ENCODE measurements at regions not wholly inside any gene's neighbourhood (a gene's known extent, or its start where the extent isn't known, plus 50 kb on each side); places are given as distances from the start of the nearest gene placed in this dataset.
"Not testable (repeated sequence)": the region's sequence is repeated elsewhere in the genome, so short reads cannot be mapped to it uniquely, and the experiment has no call there.

DNA sequence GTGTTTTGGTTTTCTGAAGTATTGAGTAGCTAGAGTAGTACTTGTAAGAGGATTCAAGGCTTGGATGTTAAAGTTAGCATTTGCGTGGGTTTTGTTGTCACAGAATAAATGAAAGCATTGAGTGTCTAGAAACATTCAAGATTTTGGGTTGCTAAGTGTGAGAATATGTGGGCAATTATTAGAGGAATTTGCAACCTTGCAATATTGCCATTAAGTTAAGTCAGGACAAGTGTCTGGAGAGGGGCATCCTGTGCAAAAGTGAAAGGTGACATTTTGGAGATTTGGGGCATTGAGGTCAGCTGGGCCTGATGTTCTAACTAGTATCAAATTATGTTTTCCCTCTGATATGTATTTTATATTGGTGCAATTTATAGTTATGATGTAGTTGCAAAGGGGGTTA, 533.9 kb upstream of the GRID2 start:
- H3K36me3 ChIP-seq (ENCODE audit: control insufficient read depth in 4 of 4, insufficient read depth in 3 of 4, low read depth in 1 of 4, low read length in 3 of 4) = no peaks in the 10 kb centered on the region
- no peak overlapping the region for H3K4me3 ChIP-seq (ENCODE audit: low read depth in 1 of 3, low read length in 3 of 3)
- no peak overlapping the region for H3K9ac ChIP-seq (ENCODE audit: low read depth in 1 of 2, low read length in 2 of 2)
- TF ChIP-seq ZBTB33 (IDR thresholded peaks at IDR 0.05) = no peak
- no peak for TF ChIP-seq HNF4A (conservative IDR thresholded peaks at IDR 0.05)
- TF ChIP-seq JUND (IDR thresholded peaks at IDR 0.05) = no peak
- TF ChIP-seq NR2F2 (IDR thresholded peaks at IDR 0.05) = no peak
- TF ChIP-seq RAD21 (IDR thresholded peaks at IDR 0.05) = no peak
- TF ChIP-seq, protein P1, sequence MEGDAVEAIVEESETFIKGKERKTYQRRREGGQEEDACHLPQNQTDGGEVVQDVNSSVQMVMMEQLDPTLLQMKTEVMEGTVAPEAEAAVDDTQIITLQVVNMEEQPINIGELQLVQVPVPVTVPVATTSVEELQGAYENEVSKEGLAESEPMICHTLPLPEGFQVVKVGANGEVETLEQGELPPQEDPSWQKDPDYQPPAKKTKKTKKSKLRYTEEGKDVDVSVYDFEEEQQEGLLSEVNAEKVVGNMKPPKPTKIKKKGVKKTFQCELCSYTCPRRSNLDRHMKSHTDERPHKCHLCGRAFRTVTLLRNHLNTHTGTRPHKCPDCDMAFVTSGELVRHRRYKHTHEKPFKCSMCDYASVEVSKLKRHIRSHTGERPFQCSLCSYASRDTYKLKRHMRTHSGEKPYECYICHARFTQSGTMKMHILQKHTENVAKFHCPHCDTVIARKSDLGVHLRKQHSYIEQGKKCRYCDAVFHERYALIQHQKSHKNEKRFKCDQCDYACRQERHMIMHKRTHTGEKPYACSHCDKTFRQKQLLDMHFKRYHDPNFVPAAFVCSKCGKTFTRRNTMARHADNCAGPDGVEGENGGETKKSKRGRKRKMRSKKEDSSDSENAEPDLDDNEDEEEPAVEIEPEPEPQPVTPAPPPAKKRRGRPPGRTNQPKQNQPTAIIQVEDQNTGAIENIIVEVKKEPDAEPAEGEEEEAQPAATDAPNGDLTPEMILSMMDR (IDR thresholded peaks at IDR 0.05; ENCODE audit: low read depth, low read length, missing input control) = no peak
- no peak for TF ChIP-seq REST (IDR thresholded peaks at IDR 0.05)
- no peak for TF ChIP-seq RXRA (IDR thresholded peaks at IDR 0.05)
- no peak for TF ChIP-seq TAF1 (conservative IDR thresholded peaks at IDR 0.05)
- H3K27ac ChIP-seq (ENCODE audit: low read depth in 1 of 2, low read length in 2 of 2) = no peak overlapping the region
- 93% methylated on average over 1 of the region's 1 CpG for WGBS
- no peaks in the 10 kb centered on the region for H3K9me3 ChIP-seq (ENCODE audit: control insufficient read depth in 4 of 4, low read length in 3 of 4)
- no peaks in the 10 kb centered on the region for H3K27me3 ChIP-seq (ENCODE audit: control insufficient read depth in 4 of 4, insufficient read depth in 4 of 4, low read length in 3 of 4)
- DNase-seq (ENCODE audit: low spot score) = no peak
- H3K4me1 ChIP-seq (ENCODE audit: control insufficient read depth in 4 of 4, insufficient read depth in 4 of 4, low read length in 3 of 4) = no peaks in the 10 kb centered on the region

DNA sequence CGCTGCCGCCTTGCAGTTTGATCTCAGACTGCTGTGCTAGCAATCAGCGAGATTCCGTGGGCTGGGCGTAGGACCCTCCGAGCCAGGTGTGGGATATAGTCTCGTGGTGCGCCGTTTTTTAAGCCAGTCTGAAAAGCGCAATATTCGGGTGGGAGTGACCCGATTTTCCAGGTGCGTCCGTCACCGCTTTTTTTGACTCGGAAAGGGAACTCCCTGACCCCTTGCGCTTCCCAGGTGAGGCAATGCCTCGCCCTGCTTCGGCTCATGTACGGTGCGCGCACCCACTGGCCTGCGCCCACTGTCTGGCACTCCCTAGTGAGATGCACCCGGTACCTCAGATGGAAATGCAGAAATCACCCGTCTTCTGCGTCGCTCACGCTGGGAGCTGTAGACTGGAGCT, 512.1 kb upstream of the GRID2 start:
- H3K9me3 ChIP-seq (ENCODE audit: control insufficient read depth in 4 of 4, low read length in 3 of 4); H3K9ac ChIP-seq (ENCODE audit: low read depth in 1 of 2, low read length in 2 of 2); DNase-seq (ENCODE audit: low spot score); H3K36me3 ChIP-seq (ENCODE audit: control insufficient read depth in 4 of 4, insufficient read depth in 3 of 4, low read depth in 1 of 4, low read length in 3 of 4); H3K27me3 ChIP-seq (ENCODE audit: control insufficient read depth in 4 of 4, insufficient read depth in 4 of 4, low read length in 3 of 4); H3K4me3 ChIP-seq (ENCODE audit: low read depth in 1 of 3, low read length in 3 of 3); H3K27ac ChIP-seq (ENCODE audit: low read depth in 1 of 2, low read length in 2 of 2); H3K4me1 ChIP-seq (ENCODE audit: control insufficient read depth in 4 of 4, insufficient read depth in 4 of 4, low read length in 3 of 4): not testable (repeated sequence)
- WGBS = 36% methylated on average over 28 of the region's 28 CpGs

DNA sequence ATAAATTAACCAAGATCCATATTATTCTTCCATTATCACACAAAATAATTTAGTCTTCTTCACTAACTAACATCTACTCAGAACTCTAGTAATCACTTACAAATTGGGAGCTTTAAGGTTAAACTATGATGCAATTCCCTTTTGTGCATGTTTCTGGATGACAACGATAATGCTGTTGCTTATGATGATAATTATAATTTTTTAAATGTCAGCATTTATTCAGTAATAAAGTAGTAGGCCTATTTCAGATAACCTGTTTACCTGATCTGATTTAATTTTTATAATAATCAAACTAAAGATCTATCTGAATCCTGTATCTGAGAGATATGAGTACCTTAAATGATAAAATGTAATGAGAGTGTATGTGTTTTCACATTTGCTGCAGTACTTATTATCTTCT, 507.8 kb upstream of the GRID2 start:
- H3K9me3 ChIP-seq (ENCODE audit: control insufficient read depth in 4 of 4, low read length in 3 of 4) = no peaks in the 10 kb centered on the region
- no peak for DNase-seq (ENCODE audit: low spot score)
- whole genome bisulfite sequencing = 84% methylated on average over 1 of the region's 1 CpG
- TF ChIP-seq YY1 (IDR thresholded peaks at IDR 0.05) (no peak), HNF4A (conservative IDR thresholded peaks at IDR 0.05) (no peak), ATF3 (IDR thresholded peaks at IDR 0.05) (no peak), JUND (IDR thresholded peaks at IDR 0.05) (no peak), HNF4G (IDR thresholded peaks at IDR 0.05) (no peak), NR2F2 (IDR thresholded peaks at IDR 0.05) (no peak), FOXA1 (IDR thresholded peaks at IDR 0.05) (no peak), REST (IDR thresholded peaks at IDR 0.05) (no peak)
- TF ChIP-seq, protein P2, sequence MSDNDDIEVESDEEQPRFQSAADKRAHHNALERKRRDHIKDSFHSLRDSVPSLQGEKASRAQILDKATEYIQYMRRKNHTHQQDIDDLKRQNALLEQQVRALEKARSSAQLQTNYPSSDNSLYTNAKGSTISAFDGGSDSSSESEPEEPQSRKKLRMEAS (IDR thresholded peaks at IDR 0.05) = no peak
- TF ChIP-seq, protein P1 (IDR thresholded peaks at IDR 0.05; ENCODE audit: low read depth, low read length, missing input control) = no peak

More for the DNA sequence above, 507.8 kb upstream of the GRID2 start:
- Histone ChIP-seq H3K9ac (ENCODE audit: low read depth in 1 of 2, low read length in 2 of 2) (no peak overlapping the region), H3K4me3 (ENCODE audit: low read depth in 1 of 3, low read length in 3 of 3) (no peak overlapping the region), H3K27ac (ENCODE audit: low read depth in 1 of 2, low read length in 2 of 2) (no peak overlapping the region), H3K4me1 (ENCODE audit: control insufficient read depth in 4 of 4, insufficient read depth in 4 of 4, low read length in 3 of 4) (no peaks in the 10 kb centered on the region), H3K36me3 (ENCODE audit: control insufficient read depth in 4 of 4, insufficient read depth in 3 of 4, low read depth in 1 of 4, low read length in 3 of 4) (no peaks in the 10 kb centered on the region), H3K27me3 (ENCODE audit: control insufficient read depth in 4 of 4, insufficient read depth in 4 of 4, low read length in 3 of 4) (no peaks in the 10 kb centered on the region)
